ENCODE measurements at regions not wholly inside any gene's neighbourhood (a gene's known extent, or its start where the extent isn't known, plus 50 kb on each side); places are given as distances from the start of the nearest gene placed in this dataset.
A peak's percentile ranks its signal among the peaks of the same experiment; 100 is the strongest.
"Not testable (repeated sequence)": the region's sequence is repeated elsewhere in the genome, so short reads cannot be mapped to it uniquely, and the experiment has no call there.

DNA sequence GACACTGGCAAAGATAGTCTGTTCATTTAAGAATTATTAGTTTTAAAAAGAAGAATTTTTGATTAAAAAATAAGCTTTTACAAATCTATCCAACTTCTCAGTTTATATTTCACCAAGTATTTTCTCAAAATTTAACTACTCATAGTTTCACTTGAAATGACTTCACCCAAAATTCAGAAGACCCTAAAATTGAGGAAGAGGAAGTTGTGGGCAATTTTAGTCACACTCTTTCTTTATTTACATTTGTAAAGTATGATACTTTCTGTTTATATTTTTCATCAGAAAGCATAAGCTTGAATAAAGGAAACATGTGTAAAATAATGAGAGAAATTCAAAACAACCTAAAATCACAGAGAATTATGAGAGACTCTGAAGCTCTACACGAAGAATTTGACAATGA, 278.8 kb upstream of the MEIS1 start:
- DNase-seq = no peak
- WGBS (ENCODE audit: insufficient coverage) = no CpG with 5 or more reads among the region's 1 CpG
- H3K4me3 ChIP-seq (ENCODE audit: low read length) = no peak overlapping the region
- no peaks in the 10 kb centered on the region for H3K27me3 ChIP-seq (ENCODE audit: control insufficient read depth, insufficient read depth, low read length)
- peaks cover 3% of the 10 kb centered on the region for H3K9me3 ChIP-seq (replicated peaks; ENCODE audit: control insufficient read depth, low read depth, low read length)
- no peaks in the 10 kb centered on the region for H3K36me3 ChIP-seq (ENCODE audit: control insufficient read depth, insufficient read depth, low read length)
- no peak overlapping the region for H3K27ac ChIP-seq (ENCODE audit: low read length)
- H3K4me1 ChIP-seq (ENCODE audit: control insufficient read depth, insufficient read depth, low read length) = no peaks in the 10 kb centered on the region

DNA sequence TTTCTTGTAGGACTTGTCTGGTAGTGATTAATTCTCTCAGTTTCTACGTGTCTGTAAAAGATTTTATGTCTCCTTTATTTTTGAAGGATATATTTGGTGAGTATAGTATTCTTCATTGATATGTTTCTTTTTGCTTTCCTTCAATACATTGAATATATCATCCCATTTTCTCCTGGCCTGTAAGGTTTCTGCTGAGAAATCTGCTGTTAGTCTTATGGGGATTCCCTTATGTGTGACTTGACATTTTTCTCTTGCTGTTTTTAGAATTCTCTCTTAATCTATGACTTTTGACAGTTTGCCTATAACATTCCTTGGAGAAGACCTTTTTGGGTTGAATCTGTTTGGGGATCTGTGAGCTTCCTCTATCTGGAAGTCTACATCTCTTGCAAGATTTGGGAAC, 281.0 kb upstream of the MEIS1 start:
- H3K27ac ChIP-seq (ENCODE audit: low read length) = no peak overlapping the region
- H3K4me3 ChIP-seq (ENCODE audit: low read length) = no peak overlapping the region
- no CpG with 5 or more reads among the region's 1 CpG for WGBS (ENCODE audit: insufficient coverage)
- no peaks in the 10 kb centered on the region for H3K36me3 ChIP-seq (ENCODE audit: control insufficient read depth, insufficient read depth, low read length)
- H3K27me3 ChIP-seq (ENCODE audit: control insufficient read depth, insufficient read depth, low read length) = no peaks in the 10 kb centered on the region
- H3K4me1 ChIP-seq (ENCODE audit: control insufficient read depth, insufficient read depth, low read length) = no peaks in the 10 kb centered on the region
- no peak for DNase-seq
- peaks cover 3% of the 10 kb centered on the region for H3K9me3 ChIP-seq (replicated peaks; ENCODE audit: control insufficient read depth, low read depth, low read length)

DNA sequence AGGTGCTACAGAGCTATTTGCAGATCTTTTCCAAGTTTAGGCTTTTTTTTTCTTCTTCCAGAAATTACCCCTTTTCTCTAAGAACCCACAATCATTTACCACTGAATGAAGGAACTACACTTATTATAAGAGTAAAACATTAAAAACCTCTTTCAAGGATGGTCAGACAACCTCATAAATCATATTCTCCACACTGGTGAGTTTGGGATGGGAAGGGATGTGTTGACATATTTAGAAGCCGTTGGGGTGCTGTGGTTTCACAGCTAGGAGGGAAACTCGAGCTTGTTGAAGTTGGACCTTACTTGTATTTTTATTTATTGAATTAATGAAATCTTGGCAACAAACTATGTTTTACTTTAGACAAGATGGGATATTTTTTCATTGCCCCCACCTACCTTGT, 289.4 kb upstream of the MEIS1 start:
- DNase-seq = no peak

DNA sequence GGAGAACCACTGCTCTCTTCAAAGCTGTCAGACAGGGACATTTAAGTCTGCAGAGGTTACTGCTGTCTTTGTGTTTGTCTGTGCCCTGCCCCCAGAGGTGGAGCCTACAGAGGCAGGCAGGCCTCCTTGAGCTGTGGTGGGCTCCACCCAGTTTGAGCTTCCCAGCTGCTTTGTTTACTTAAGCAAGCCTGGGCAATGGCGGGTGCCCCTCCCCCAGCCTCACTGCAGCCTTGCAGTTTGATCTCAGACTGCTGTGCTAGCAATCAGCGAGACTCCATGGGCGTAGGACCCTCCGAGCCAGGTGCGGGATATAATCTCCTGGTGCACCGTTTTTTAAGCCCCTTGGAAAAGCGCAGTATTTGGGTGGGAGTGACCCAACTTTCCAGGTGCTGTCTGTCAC, 290.6 kb upstream of the MEIS1 start:
- not testable (repeated sequence) for H3K27me3 ChIP-seq (ENCODE audit: control insufficient read depth, insufficient read depth, low read length); H3K36me3 ChIP-seq (ENCODE audit: control insufficient read depth, insufficient read depth, low read length); H3K4me3 ChIP-seq (ENCODE audit: low read length); H3K9me3 ChIP-seq (replicated peaks; ENCODE audit: control insufficient read depth, low read depth, low read length); H3K4me1 ChIP-seq (ENCODE audit: control insufficient read depth, insufficient read depth, low read length); H3K27ac ChIP-seq (ENCODE audit: low read length); DNase-seq
- 100% methylated on average over 1 of the region's 7 CpGs for WGBS (ENCODE audit: insufficient coverage)

More for the DNA sequence above, 289.4 kb upstream of the MEIS1 start:
- Histone ChIP-seq H3K4me1 (ENCODE audit: control insufficient read depth, insufficient read depth, low read length) (no peaks in the 10 kb centered on the region), H3K27me3 (ENCODE audit: control insufficient read depth, insufficient read depth, low read length) (no peaks in the 10 kb centered on the region), H3K36me3 (ENCODE audit: control insufficient read depth, insufficient read depth, low read length) (no peaks in the 10 kb centered on the region), H3K4me3 (ENCODE audit: low read length) (no peak overlapping the region), H3K9me3 (replicated peaks; ENCODE audit: control insufficient read depth, low read depth, low read length) (no peaks in the 10 kb centered on the region), H3K27ac (ENCODE audit: low read length) (no peak overlapping the region)
- no CpG with 5 or more reads among the region's 2 CpGs for WGBS (ENCODE audit: insufficient coverage)

DNA sequence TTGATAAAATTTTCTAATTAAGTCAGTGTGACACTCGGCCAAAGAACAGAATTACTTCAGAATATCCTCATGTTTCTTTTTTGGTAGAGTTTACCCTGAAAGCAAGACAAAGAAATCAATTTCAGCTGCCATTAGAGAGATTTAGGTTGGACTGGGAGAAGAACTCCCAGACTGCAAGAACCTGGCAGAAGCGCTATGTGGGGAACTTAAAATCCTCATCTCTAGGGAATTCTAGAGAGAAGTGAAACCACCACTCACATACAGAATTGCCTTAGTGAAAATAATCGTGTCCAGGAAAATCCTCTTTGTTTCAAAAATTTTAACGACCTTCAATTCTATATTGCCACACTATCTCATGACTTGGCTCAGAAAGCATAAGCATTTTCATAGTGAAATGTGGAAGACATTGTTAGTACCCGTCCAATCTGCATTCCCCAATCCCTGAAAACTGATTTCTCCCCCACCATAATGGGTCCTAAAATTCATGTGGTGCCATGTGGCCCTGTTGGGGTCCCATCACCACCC, 297.3 kb upstream of the MEIS1 start:
- DNase-seq = peak; percentile 82
- Histone ChIP-seq H3K36me3 (ENCODE audit: control insufficient read depth, insufficient read depth, low read length) (no peaks in the 10 kb centered on the region), H3K4me1 (ENCODE audit: control insufficient read depth, insufficient read depth, low read length) (no peaks in the 10 kb centered on the region), H3K27me3 (ENCODE audit: control insufficient read depth, insufficient read depth, low read length) (no peaks in the 10 kb centered on the region), H3K4me3 (ENCODE audit: low read length) (no peak overlapping the region), H3K9me3 (replicated peaks; ENCODE audit: control insufficient read depth, low read depth, low read length) (no peaks in the 10 kb centered on the region), H3K27ac (ENCODE audit: low read length) (no peak overlapping the region)
- no CpG with 5 or more reads among the region's 5 CpGs for WGBS (ENCODE audit: insufficient coverage)

DNA sequence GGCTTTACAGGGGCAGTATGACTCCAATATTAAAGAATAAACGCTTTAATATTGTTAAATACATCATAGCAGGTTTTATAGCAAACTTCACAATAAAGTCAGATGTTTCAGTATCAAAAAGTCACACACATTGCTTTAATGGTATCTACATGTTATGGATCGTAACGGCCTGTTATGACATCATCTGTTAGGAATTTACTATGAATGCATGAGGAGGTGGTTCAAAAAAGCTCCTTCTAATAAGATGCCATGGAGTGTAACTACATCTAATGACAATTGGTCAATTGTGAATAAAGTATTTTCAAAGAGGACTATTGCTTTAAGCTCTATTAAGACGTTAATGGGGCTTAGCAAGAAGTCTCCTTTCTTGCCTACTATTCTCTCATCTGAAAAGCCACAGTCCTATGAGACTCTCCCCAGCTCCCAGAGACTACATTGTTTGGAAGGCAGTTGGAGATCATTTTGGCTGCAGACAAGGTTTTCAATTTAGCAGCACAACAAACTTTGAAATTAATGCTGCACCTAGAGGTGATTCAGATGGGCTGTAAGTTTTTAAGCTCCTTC, 300.7 kb upstream of the MEIS1 start:
- WGBS (ENCODE audit: insufficient coverage) = no CpG with 5 or more reads among the region's 4 CpGs
- Histone ChIP-seq H3K9me3 (replicated peaks; ENCODE audit: control insufficient read depth, low read depth, low read length) (no peaks in the 10 kb centered on the region), H3K4me1 (ENCODE audit: control insufficient read depth, insufficient read depth, low read length) (no peaks in the 10 kb centered on the region), H3K36me3 (ENCODE audit: control insufficient read depth, insufficient read depth, low read length) (no peaks in the 10 kb centered on the region), H3K4me3 (ENCODE audit: low read length) (no peak overlapping the region), H3K27me3 (ENCODE audit: control insufficient read depth, insufficient read depth, low read length) (no peaks in the 10 kb centered on the region), H3K27ac (ENCODE audit: low read length) (no peak overlapping the region)
- DNase-seq = peak; percentile 52

DNA sequence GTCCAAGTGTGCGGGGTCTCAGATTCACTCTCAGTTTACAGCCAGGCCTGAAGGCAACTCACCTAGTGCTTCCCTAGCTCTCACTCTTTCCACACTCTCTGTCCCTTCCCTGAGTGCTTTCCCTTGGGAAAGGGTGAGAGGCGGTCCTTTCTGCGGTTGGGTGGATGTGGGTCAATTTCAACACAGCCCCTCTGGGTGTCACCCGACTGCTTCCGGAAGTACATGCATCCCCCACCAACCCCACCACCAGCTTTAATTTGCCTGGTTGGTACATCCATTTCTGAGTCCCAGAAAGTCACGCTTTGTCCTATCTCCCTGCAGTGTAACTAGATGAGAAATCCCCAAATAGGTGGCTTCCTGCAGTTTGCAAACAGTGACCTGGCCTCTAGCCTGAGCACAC, 307.3 kb upstream of the MEIS1 start:
- Histone ChIP-seq H3K27me3 (ENCODE audit: control insufficient read depth, insufficient read depth, low read length) (no peaks in the 10 kb centered on the region), H3K9me3 (replicated peaks; ENCODE audit: control insufficient read depth, low read depth, low read length) (no peaks in the 10 kb centered on the region), H3K27ac (ENCODE audit: low read length) (no peak overlapping the region), H3K4me3 (ENCODE audit: low read length) (no peak overlapping the region), H3K36me3 (ENCODE audit: control insufficient read depth, insufficient read depth, low read length) (no peaks in the 10 kb centered on the region), H3K4me1 (ENCODE audit: control insufficient read depth, insufficient read depth, low read length) (no peaks in the 10 kb centered on the region)
- WGBS (ENCODE audit: insufficient coverage) = 83% methylated on average over 1 of the region's 6 CpGs
- DNase-seq = no peak

DNA sequence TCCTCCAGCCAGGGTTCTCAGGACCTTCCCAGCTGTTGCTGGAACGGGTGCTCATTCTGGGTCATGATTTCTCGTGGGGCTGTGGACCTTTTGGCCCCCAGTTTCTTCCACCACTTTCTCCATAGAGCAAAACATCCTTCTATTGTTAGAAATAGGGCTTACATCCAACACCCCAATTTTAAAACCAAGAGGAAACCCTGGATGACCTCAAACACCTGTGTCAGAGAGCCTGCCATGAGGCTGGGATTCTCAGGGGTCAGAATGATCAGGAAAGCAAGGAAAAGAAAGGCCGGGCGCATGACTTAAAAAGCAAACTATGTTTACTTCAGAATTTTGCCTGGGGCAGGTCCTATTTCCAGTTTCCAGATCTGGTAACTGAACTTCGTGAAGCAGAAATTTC, 307.9 kb upstream of the MEIS1 start:
- Histone ChIP-seq H3K4me1 (ENCODE audit: control insufficient read depth, insufficient read depth, low read length) (no peaks in the 10 kb centered on the region), H3K36me3 (ENCODE audit: control insufficient read depth, insufficient read depth, low read length) (no peaks in the 10 kb centered on the region), H3K4me3 (ENCODE audit: low read length) (no peak overlapping the region), H3K27ac (ENCODE audit: low read length) (no peak overlapping the region), H3K9me3 (replicated peaks; ENCODE audit: control insufficient read depth, low read depth, low read length) (no peaks in the 10 kb centered on the region), H3K27me3 (ENCODE audit: control insufficient read depth, insufficient read depth, low read length) (no peaks in the 10 kb centered on the region)
- DNase-seq = peak; percentile 72
- WGBS (ENCODE audit: insufficient coverage) = no CpG with 5 or more reads among the region's 5 CpGs

DNA sequence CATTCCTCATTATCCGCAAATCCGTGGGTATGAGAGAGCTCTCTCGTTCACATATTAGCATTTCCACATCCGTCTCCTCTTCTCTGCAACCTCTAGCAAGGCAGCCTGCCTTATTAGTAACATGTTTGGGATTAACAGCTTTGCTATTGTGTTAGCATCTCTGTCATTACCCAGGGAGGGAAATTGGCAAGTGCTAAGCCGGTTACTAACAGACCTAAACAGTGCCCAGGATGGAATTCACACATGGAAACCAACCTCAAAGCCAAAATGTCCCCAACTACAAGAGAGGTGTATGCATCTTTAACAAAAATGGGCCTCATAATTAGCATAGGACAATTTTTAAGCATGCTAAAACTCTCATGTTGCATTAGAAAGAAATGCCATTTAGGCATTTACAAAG, 309.0 kb upstream of the MEIS1 start:
- Histone ChIP-seq H3K36me3 (ENCODE audit: control insufficient read depth, insufficient read depth, low read length) (no peaks in the 10 kb centered on the region), H3K27ac (ENCODE audit: low read length) (no peak overlapping the region), H3K27me3 (ENCODE audit: control insufficient read depth, insufficient read depth, low read length) (no peaks in the 10 kb centered on the region), H3K4me3 (ENCODE audit: low read length) (no peak overlapping the region), H3K9me3 (replicated peaks; ENCODE audit: control insufficient read depth, low read depth, low read length) (no peaks in the 10 kb centered on the region), H3K4me1 (ENCODE audit: control insufficient read depth, insufficient read depth, low read length) (no peaks in the 10 kb centered on the region)
- no peak for DNase-seq
- WGBS (ENCODE audit: insufficient coverage) = no CpG with 5 or more reads among the region's 5 CpGs

DNA sequence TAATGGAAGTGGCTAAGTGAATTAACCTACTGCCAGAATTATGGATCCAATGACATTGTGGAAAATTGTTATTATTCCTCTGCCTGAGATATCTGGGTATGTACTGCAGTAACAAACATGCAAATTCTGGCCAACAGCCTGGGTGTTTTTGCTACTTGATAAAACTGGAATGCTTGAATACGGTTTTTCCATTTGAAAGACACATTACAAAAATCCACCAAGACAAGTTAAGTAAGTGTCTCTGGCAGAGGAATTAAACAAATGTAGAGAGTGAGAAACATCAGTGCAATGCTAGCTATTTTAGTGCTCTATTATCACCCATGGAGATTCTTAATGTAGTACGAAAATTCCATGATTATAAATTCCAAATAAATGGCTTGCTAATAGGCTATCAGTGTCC, 312.4 kb upstream of the MEIS1 start:
- Histone ChIP-seq H3K27ac (ENCODE audit: low read length) (no peak overlapping the region), H3K9me3 (replicated peaks; ENCODE audit: control insufficient read depth, low read depth, low read length) (no peaks in the 10 kb centered on the region), H3K27me3 (ENCODE audit: control insufficient read depth, insufficient read depth, low read length) (no peaks in the 10 kb centered on the region), H3K4me1 (ENCODE audit: control insufficient read depth, insufficient read depth, low read length) (no peaks in the 10 kb centered on the region), H3K36me3 (ENCODE audit: control insufficient read depth, insufficient read depth, low read length) (no peaks in the 10 kb centered on the region), H3K4me3 (ENCODE audit: low read length) (no peak overlapping the region)
- WGBS (ENCODE audit: insufficient coverage) = no CpG with 5 or more reads among the region's 2 CpGs
- DNase-seq = peak; percentile 78

DNA sequence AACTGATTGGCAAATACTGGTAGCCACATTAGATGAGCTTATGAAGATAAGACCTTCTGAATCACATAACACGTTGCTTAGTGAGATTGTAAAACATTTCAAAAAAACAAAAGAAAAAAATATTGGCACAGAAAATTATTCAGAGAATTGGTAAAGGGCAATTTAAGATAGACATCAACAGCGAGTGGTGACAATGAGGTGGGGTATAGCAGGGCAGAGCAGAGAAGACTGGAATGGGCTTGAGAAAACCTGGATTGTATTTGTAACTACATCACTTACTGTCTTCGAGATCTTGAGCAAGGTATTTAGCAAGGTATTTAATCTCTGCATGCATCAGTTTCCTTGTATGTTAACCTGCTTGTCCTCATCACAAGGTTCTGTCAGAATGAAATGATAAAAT, 313.0 kb upstream of the MEIS1 start:
- H3K36me3 ChIP-seq (ENCODE audit: control insufficient read depth, insufficient read depth, low read length) = no peaks in the 10 kb centered on the region
- 100% methylated on average over 1 of the region's 3 CpGs for WGBS (ENCODE audit: insufficient coverage)
- no peak overlapping the region for H3K4me3 ChIP-seq (ENCODE audit: low read length)
- DNase-seq = no peak
- H3K9me3 ChIP-seq (replicated peaks; ENCODE audit: control insufficient read depth, low read depth, low read length) = no peaks in the 10 kb centered on the region
- H3K27me3 ChIP-seq (ENCODE audit: control insufficient read depth, insufficient read depth, low read length) = no peaks in the 10 kb centered on the region
- H3K4me1 ChIP-seq (ENCODE audit: control insufficient read depth, insufficient read depth, low read length) = no peaks in the 10 kb centered on the region
- no peak overlapping the region for H3K27ac ChIP-seq (ENCODE audit: low read length)

All from muscle of leg (tissue), 3 donors.